ENCODE measurements at regions not wholly inside any gene's neighbourhood (a gene's known extent, or its start where the extent isn't known, plus 50 kb on each side); places are given as distances from the start of the nearest gene placed in this dataset.

GRCh38 chr22:27123880-27124279 is 466.5 kb downstream of the MIAT start:
- no peak for DNase-seq (ENCODE audit: low read depth)

GRCh38 chr22:27124351-27124966 is 467.1 kb downstream of the MIAT start:
- no peak for DNase-seq (ENCODE audit: low read depth)

GRCh38 chr22:27125539-27125938 is 468.2 kb downstream of the MIAT start:
- DNase-seq (ENCODE audit: low read depth), result no peak

GRCh38 chr22:27127911-27128310 is 470.5 kb downstream of the MIAT start:
- DNase-seq (ENCODE audit: low read depth), result no peak

GRCh38 chr22:27128461-27129085 is 471.2 kb downstream of the MIAT start:
- DNase-seq (ENCODE audit: low read depth), result no peak

- DNase-seq (ENCODE audit: low read depth), result no peak
Measured at GRCh38 chr22:27129266-27129665, 471.9 kb downstream of the MIAT start.

- no peak for DNase-seq (ENCODE audit: low read depth)
Measured at GRCh38 chr22:27130906-27131305, 473.5 kb downstream of the MIAT start.

GRCh38 chr22:27131346-27131745 is 474.0 kb downstream of the MIAT start:
- DNase-seq (ENCODE audit: low read depth), result no peak

GRCh38 chr22:27132400-27132799 is 475.0 kb downstream of the MIAT start:
- no peak for DNase-seq (ENCODE audit: low read depth)

- DNase-seq (ENCODE audit: low read depth), result no peak
Measured at GRCh38 chr22:27133019-27133431, 475.6 kb downstream of the MIAT start.

- DNase-seq (ENCODE audit: low read depth), result no peak
Measured at GRCh38 chr22:27133681-27134314, 476.4 kb downstream of the MIAT start.

GRCh38 chr22:27134315-27134701 is 476.9 kb downstream of the MIAT start:
- DNase-seq (ENCODE audit: low read depth), result no peak

GRCh38 chr22:27135031-27135981 is 477.9 kb downstream of the MIAT start:
- no peak for DNase-seq (ENCODE audit: low read depth)

- no peak for DNase-seq (ENCODE audit: low read depth)
Measured at GRCh38 chr22:27136596-27136995, 479.2 kb downstream of the MIAT start.

- DNase-seq (ENCODE audit: low read depth), result no peak
Measured at GRCh38 chr22:27137871-27138337, 480.5 kb downstream of the MIAT start.

GRCh38 chr22:27138471-27138870 is 481.1 kb downstream of the MIAT start:
- no peak for DNase-seq (ENCODE audit: low read depth)

GRCh38 chr22:27139935-27140511 is 482.6 kb downstream of the MIAT start:
- DNase-seq (ENCODE audit: low read depth), result no peak

- no peak for DNase-seq (ENCODE audit: low read depth)
Measured at GRCh38 chr22:27142286-27142685, 484.9 kb downstream of the MIAT start.

GRCh38 chr22:27144321-27144720 is 486.9 kb downstream of the MIAT start:
- DNase-seq (ENCODE audit: low read depth), result no peak

- DNase-seq (ENCODE audit: low read depth), result no peak
Measured at GRCh38 chr22:27146866-27147633, 489.7 kb downstream of the MIAT start.

- DNase-seq (ENCODE audit: low read depth), result no peak
Measured at GRCh38 chr22:27148055-27148454, 490.7 kb downstream of the MIAT start.

Data from activated gamma-delta T cell treated with anti-CD3 and anti-CD28 coated beads, Interleukin-2, amount 50 U/mL, for 16 hours (primary cell).